GM21528 (cell line): ENCODE measurements at regions not wholly inside any gene's neighbourhood (a gene's known extent, or its start where the extent isn't known, plus 50 kb on each side); places are given as distances from the start of the nearest gene placed in this dataset.
A peak's percentile ranks its signal among the peaks of the same experiment; 100 is the strongest.

ENCODE experiments used
- ATAC-seq: cut with Tn5 transposase; IDR thresholded peaks from one replicate; pipeline ENCODE4 v1.9.1; 2021; ENCODE audit warnings: mild to moderate bottlenecking, moderate library complexity; ENCODE audit not compliant: unreplicated experiment, low FRiP score

GRCh38 chr12:61902403-61902802 is 357.8 kb upstream of the USP15 start:
- no peak for ATAC-seq

GRCh38 chr12:61911113-61911512 is 349.1 kb upstream of the USP15 start:
- ATAC-seq = no peak

- ATAC-seq = no peak
Observed at GRCh38 chr12:61915420-61915819, 344.8 kb upstream of the USP15 start.

- ATAC-seq = no peak
Observed at GRCh38 chr12:61916831-61917230, 343.4 kb upstream of the USP15 start.

GRCh38 chr12:61919686-61920085 is 340.5 kb upstream of the USP15 start:
- no peak for ATAC-seq

- no peak for ATAC-seq
Observed at GRCh38 chr12:61920230-61920629, 340.0 kb upstream of the USP15 start.

GRCh38 chr12:61923152-61923551 is 337.1 kb upstream of the USP15 start:
- ATAC-seq = no peak

- no peak for ATAC-seq
Observed at GRCh38 chr12:61934564-61934963, 325.6 kb upstream of the USP15 start.

GRCh38 chr12:61939977-61940376 is 320.2 kb upstream of the USP15 start:
- no peak for ATAC-seq

- ATAC-seq = no peak
Observed at GRCh38 chr12:61956545-61956944, 303.7 kb upstream of the USP15 start.

- ATAC-seq = no peak
Observed at GRCh38 chr12:61974461-61974860, 285.7 kb upstream of the USP15 start.

GRCh38 chr12:61985830-61986229 is 274.4 kb upstream of the USP15 start:
- no peak for ATAC-seq

- no peak for ATAC-seq
Observed at GRCh38 chr12:61987173-61987572, 273.0 kb upstream of the USP15 start.

- no peak for ATAC-seq
Observed at GRCh38 chr12:61991661-61992060, 268.5 kb upstream of the USP15 start.

- peak; percentile 77 for ATAC-seq
Observed at GRCh38 chr12:61993734-61994345, 266.4 kb upstream of the USP15 start.

GRCh38 chr12:61996717-61997116 is 263.5 kb upstream of the USP15 start:
- no peak for ATAC-seq

GRCh38 chr12:61998791-61999190 is 261.4 kb upstream of the USP15 start:
- no peak for ATAC-seq

- ATAC-seq = no peak
Observed at GRCh38 chr12:61999311-61999710, 260.9 kb upstream of the USP15 start.

GRCh38 chr12:62001424-62001823 is 258.8 kb upstream of the USP15 start:
- ATAC-seq = no peak

- ATAC-seq = no peak
Observed at GRCh38 chr12:62003226-62003625, 257.0 kb upstream of the USP15 start.

- no peak for ATAC-seq
Observed at GRCh38 chr12:62003701-62004100, 256.5 kb upstream of the USP15 start.

- no peak for ATAC-seq
Observed at GRCh38 chr12:62005615-62006014, 254.6 kb upstream of the USP15 start.
